Inflammatory macrophage treated with lipopolysaccharide for 4 hours (primary cell): ENCODE measurements at regions not wholly inside any gene's neighbourhood (a gene's known extent, or its start where the extent isn't known, plus 50 kb on each side); places are given as distances from the start of the nearest gene placed in this dataset.

Experiments used
- DNase-seq: peaks from one replicate; pipeline ENCODE4 v3.0.0-alpha.2; 2020

GRCh38 chr2:155372969-155373368, 674.5 kb downstream of the KCNJ3 start:
- peak; percentile 60 for DNase-seq

DNA sequence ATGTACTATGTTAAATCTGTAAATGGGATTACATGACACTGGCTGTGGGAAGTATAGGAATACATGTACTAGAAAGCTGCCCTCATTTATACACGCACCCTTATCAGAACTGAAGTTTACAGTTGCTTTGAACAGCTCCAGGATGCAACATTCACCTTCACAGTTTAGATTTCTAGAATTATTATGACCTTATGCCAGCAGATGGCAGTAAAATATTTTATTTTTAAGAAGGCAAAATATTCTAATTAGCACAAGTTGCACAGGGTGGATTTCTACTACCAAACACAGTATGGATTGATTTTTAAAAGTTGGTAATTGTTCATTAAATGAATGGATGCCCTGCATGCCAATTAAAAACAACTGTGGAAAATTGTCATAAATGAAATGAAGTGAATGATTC, 670.4 kb downstream of the KCNJ3 start:
- DNase-seq, result peak; percentile 5

DNA sequence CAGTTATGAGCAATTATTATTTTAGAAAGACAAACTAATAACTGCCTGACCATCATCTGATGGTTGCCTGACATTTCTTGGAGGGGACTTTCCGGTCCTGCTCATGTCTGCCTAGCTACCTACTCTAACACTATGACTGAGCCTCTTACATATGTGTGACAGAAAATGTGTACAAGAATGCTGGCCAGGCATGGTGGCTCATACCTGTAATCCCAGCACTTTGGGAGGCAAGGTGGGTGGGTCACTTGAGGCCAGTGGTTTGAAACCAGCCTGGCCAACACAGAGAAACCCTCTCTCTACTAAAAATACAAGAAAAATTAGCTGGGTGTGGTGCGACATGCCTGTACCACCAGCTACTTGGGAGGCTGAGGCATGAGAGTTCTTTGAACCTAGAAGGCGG, 666.3 kb downstream of the KCNJ3 start:
- DNase-seq, result no peak

DNA sequence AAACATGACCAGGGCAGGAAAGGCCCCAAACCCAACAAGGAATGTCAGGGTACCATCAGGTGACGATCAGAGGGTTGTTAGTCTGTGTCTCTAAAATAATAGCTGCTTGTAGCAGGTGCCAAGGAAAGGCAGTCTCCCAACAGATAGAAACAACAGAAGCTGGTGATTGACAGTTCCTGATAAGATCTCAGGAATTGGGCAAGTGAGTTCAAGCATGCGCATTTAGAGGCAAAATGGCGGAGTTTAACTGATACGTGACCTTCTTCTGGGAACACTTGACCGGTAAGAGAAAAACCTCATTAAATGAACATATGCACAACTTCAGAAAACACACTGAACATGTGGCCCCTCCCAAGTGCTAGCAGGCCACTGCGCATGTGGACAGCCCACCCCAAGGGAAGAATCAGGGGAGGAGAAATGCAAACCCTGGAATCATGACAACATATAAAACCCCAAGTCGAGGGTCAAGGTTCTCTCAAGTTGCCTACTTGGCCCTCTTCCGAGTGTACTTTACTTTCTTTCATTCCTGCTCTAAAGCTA, 664.9 kb downstream of the KCNJ3 start:
- no peak for DNase-seq

GRCh38 chr2:155357172-155357571, 658.7 kb downstream of the KCNJ3 start:
- no peak for DNase-seq

DNA sequence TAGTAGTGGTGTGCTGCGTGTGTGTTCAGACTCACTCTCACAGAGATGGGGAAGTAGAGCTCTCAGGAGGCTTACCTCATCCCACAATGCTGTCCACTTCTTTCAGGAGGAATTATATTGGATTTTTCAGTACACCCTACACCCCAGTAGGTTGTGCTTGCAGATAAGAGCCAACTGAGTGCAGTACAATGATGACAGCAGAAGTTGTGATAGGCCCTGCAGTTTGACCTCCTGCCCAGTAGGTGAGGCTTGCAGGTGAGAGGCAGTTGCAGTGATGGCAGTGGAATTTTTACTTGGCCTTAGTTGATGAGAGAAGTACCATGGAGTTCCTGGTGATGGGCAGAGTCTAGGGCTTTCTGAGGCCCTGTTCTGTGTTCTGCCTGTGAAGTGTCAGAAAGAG, 657.8 kb downstream of the KCNJ3 start:
- DNase-seq, result no peak

- DNase-seq, result no peak
These were observed 652.5 kb downstream of the KCNJ3 start for GRCh38 chr2:155350783-155351580.

DNA sequence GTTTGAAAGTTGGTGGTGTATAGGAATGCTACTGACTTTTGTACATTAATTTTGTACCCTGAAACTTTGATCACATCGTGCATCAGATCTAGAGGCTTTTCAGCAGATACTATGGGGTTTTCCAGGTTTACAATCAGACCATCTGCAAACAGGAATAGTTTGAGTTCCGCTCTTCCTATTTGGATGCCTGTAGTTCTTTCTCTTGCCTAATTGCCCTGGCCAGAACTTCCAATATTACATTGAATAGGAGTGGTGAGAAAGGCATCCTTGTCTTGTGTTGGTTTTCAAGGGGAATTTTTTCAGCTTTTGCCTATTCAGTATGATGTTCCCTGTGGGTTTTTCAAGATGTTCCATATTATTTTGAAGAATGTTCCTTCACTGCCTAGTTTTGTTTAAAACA, 633.5 kb downstream of the KCNJ3 start:
- DNase-seq, result no peak

DNA sequence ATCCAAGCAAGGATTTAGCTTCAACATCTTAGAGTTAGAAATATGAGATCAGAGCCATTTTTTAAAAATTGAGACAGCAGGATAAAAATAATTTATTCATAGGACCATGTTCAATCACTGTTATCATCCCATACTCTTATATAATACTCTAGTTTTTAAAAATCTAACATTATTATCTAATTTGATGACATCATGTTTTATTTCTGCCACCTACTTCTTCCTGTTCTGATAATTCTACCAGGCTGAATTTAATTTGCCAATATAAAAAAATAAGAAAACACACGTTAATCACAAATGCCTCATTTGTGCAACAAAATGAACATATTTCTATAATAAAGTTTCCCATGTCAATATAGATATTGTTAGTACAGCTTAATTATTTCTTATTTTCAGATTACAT, 621.7 kb downstream of the KCNJ3 start:
- DNase-seq, result no peak

- DNase-seq, result no peak
These were observed 620.2 kb downstream of the KCNJ3 start for GRCh38 chr2:155318710-155319109.

GRCh38 chr2:155315768-155316167, 617.3 kb downstream of the KCNJ3 start:
- no peak for DNase-seq

- DNase-seq, result peak; percentile 56
These were observed 612.1 kb downstream of the KCNJ3 start for GRCh38 chr2:155310589-155310988.

DNA sequence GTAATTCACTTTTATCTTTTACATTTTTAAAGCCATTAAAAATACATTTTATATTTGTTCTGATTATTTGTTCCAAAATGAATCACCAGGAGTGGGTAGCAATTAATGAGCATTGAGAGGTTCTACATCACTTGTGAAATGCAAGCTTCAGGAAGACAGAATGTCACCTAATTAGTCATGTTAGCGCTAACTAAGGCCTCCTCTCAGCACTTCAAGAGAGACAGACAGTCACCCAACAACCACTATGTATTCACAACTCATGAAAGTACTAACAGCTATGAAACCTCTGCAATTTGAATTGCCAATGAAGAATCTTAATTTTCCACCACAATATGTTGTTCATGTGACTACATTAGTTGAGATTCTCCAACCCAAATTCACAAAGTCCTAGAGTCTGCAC, 611.0 kb downstream of the KCNJ3 start:
- no peak for DNase-seq

DNA sequence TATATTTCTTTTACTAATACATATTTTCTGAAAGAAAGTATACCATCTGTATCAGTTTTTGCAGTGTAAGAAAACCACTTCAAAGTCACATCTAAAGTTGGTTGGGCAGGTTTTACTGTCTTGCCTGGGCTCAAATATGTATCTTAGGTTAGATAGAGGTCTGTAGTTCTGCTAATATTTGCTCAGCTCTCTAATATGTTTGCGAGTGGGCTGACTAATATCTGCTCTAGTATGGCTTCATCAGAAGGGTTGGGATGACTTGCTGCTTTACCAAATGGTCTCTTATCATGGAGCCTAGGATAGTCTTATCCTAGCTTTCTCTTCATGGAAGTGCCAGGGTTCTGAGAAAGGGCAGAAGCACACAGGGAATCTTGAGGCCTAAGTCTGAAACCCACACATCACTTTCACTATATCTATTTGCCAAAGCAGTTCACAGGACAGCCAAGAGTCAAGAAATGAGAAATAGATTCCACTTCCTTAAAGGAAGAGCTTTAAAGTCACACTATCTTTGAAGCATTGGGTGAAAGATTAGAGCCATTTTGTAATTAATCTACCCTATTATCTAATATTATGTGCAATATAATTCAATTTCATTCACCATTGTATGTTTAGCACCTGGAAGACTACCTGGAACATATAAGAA, 610.0 kb downstream of the KCNJ3 start:
- no peak for DNase-seq

- DNase-seq, result no peak
These were observed 602.7 kb downstream of the KCNJ3 start for GRCh38 chr2:155301221-155301620.

GRCh38 chr2:155298001-155298400, 599.5 kb downstream of the KCNJ3 start:
- no peak for DNase-seq

- no peak for DNase-seq
These were observed 595.9 kb downstream of the KCNJ3 start for GRCh38 chr2:155294358-155294757.

- no peak for DNase-seq
These were observed 583.4 kb downstream of the KCNJ3 start for GRCh38 chr2:155281907-155282306.

DNA sequence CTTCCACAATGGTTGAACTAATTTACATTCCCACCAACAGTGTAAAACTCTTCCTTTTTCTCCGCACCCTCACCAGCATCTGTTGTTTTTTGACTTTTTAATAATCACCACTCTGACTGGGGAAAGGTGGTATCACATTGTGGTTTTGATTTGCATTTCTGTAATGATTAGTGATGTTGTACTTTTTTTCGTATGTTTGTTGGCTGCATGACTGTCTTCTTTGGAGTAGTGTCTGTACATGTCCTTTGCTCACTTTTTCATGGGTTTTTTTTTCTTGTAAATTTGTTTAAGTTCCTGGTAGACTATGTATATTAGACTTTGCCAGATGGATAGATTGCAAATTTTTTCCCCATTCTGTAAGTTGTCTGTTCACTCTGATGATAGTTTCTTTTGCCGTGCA, 574.8 kb downstream of the KCNJ3 start:
- DNase-seq, result no peak

GRCh38 chr2:155266583-155266982, 568.1 kb downstream of the KCNJ3 start:
- DNase-seq, result no peak

DNA sequence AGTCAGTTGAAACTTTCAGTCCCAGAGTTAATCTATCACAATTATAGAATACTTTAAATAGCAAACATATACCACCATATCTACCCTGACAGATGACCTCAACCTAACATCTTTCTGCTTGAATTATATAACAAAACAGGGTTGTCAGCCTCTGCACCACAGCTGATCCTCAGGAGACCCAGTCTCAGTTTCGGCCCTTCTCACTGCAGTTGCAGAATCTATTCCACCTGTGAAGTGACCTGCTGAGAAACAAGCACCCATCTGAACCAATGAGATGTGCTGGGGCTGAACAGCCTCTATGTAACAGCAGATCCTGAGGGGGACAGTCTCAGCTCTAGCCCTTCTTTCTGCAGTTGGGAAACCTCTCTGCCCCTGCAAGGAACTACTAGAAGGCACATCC, 567.6 kb downstream of the KCNJ3 start:
- no peak for DNase-seq

GRCh38 chr2:155256803-155257202, 558.3 kb downstream of the KCNJ3 start:
- no peak for DNase-seq

DNA sequence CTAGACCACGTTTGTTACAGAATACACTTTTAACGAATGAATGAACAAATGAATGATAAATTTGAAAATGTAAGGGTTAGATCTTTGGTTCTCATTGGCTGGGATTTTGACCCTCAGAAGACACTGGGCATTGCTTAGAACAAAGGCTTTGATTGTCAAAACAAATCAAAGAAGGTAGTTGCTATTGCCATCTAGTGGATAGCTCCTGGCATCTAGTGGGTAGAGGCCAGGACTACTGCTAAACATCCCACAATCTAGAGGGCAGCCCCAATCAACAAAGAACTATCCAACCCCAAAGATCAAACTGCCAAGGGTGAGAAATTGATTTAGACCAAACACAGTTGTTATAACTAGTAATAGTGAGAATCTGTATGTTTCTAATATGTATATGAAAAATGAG, 552.3 kb downstream of the KCNJ3 start:
- no peak for DNase-seq

GRCh38 chr2:155240176-155240575, 541.7 kb downstream of the KCNJ3 start:
- DNase-seq, result no peak

DNA sequence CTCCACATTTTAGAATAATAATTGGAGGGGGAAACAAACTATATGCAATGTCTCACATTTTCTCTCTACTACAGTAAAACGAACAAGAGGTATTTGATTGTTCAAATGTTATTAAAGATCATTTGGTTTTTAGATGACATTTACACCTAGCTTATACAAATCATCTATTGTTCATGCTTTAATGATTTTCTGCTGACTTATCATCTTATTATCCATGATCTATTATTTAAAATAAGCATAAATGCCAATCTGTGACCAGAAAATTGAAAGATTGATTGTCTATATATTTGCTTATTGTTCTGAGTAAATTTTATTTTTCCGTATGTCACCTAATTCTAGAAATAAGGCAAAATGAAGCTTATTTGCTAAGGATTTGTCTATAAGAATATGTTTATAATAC, 537.2 kb downstream of the KCNJ3 start:
- DNase-seq, result no peak
